ENCODE measurements at regions not wholly inside any gene's neighbourhood (a gene's known extent, or its start where the extent isn't known, plus 50 kb on each side); places are given as distances from the start of the nearest gene placed in this dataset.

DNA sequence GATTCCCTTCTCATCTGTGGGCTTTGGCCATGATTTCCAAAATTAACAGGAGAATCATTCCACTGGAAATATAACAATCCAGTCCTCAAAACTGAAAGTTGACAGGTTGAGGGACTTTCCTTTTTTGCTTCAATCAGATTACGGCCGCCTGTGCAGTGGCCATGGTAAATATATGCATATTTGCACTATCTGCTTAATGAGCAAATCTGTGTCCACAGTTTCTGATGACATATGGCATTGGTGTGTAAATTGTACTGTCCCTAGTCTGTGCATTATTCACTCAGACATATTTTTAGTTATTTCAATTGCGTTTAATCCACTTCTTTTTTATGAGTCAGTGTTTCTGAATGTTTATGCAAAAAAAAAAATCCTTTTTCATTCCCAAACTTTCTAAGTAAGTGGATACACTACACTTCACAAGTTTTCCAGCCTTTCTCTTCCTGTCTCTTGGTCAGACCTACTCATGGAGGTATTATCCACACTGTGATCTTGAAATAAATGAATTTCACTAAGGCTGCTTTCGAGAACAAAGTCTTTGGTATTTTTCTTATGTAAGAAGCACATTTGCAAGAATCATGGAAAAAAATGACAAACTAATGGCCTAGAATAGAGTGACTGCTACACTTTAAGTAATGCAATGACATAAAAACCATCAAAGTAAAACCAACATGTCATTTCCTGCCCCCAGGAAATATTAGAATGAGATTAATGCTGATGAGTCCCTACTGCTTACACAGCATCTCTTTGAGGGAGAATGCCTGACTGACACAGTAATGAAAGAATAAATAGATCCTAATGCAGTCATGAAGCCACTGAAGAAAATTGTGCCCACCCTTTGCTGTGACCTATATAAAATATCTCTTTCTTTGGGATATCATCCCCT, 76.4 kb upstream of the MTNR1B start:
- no peak overlapping the region for H3K9ac ChIP-seq (ENCODE audit: low read depth in 1 of 2, low read length in 2 of 2)
- no peak for DNase-seq (ENCODE audit: low spot score)
- H3K4me1 ChIP-seq (ENCODE audit: control insufficient read depth in 4 of 4, insufficient read depth in 4 of 4, low read length in 3 of 4): peaks cover 0 to 8% (median 2%) of the 10 kb centered on the region in 4 donors
- no peak for TF ChIP-seq FOXA1 (IDR thresholded peaks at IDR 0.05)
- no peak for TF ChIP-seq RXRA (IDR thresholded peaks at IDR 0.05)
- TF ChIP-seq NR2F2 (IDR thresholded peaks at IDR 0.05): no peak
- no peak for TF ChIP-seq EGR1 (IDR thresholded peaks at IDR 0.05; ENCODE audit: low read depth in 2 of 2)
- no peak for TF ChIP-seq RAD21 (IDR thresholded peaks at IDR 0.05)
- no peak for TF ChIP-seq HNF4G (IDR thresholded peaks at IDR 0.05)
- TF ChIP-seq SP1 (IDR thresholded peaks at IDR 0.05): no peak
- no peak for TF ChIP-seq GABPA (IDR thresholded peaks at IDR 0.05 in 1 of 2, conservative IDR thresholded peaks at IDR 0.05 in 1 of 2)
- no peak for TF ChIP-seq YY1 (IDR thresholded peaks at IDR 0.05)
- TF ChIP-seq, protein P1, sequence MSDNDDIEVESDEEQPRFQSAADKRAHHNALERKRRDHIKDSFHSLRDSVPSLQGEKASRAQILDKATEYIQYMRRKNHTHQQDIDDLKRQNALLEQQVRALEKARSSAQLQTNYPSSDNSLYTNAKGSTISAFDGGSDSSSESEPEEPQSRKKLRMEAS (IDR thresholded peaks at IDR 0.05): no peak
- TF ChIP-seq, protein P2, sequence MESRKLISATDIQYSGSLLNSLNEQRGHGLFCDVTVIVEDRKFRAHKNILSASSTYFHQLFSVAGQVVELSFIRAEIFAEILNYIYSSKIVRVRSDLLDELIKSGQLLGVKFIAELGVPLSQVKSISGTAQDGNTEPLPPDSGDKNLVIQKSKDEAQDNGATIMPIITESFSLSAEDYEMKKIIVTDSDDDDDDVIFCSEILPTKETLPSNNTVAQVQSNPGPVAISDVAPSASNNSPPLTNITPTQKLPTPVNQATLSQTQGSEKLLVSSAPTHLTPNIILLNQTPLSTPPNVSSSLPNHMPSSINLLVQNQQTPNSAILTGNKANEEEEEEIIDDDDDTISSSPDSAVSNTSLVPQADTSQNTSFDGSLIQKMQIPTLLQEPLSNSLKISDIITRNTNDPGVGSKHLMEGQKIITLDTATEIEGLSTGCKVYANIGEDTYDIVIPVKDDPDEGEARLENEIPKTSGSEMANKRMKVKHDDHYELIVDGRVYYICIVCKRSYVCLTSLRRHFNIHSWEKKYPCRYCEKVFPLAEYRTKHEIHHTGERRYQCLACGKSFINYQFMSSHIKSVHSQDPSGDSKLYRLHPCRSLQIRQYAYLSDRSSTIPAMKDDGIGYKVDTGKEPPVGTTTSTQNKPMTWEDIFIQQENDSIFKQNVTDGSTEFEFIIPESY (IDR thresholded peaks at IDR 0.05): no peak
- no peak for TF ChIP-seq TAF1 (conservative IDR thresholded peaks at IDR 0.05)
- TF ChIP-seq, protein P3, sequence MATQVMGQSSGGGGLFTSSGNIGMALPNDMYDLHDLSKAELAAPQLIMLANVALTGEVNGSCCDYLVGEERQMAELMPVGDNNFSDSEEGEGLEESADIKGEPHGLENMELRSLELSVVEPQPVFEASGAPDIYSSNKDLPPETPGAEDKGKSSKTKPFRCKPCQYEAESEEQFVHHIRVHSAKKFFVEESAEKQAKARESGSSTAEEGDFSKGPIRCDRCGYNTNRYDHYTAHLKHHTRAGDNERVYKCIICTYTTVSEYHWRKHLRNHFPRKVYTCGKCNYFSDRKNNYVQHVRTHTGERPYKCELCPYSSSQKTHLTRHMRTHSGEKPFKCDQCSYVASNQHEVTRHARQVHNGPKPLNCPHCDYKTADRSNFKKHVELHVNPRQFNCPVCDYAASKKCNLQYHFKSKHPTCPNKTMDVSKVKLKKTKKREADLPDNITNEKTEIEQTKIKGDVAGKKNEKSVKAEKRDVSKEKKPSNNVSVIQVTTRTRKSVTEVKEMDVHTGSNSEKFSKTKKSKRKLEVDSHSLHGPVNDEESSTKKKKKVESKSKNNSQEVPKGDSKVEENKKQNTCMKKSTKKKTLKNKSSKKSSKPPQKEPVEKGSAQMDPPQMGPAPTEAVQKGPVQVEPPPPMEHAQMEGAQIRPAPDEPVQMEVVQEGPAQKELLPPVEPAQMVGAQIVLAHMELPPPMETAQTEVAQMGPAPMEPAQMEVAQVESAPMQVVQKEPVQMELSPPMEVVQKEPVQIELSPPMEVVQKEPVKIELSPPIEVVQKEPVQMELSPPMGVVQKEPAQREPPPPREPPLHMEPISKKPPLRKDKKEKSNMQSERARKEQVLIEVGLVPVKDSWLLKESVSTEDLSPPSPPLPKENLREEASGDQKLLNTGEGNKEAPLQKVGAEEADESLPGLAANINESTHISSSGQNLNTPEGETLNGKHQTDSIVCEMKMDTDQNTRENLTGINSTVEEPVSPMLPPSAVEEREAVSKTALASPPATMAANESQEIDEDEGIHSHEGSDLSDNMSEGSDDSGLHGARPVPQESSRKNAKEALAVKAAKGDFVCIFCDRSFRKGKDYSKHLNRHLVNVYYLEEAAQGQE (IDR thresholded peaks at IDR 0.05): no peak
- TF ChIP-seq, protein P4, sequence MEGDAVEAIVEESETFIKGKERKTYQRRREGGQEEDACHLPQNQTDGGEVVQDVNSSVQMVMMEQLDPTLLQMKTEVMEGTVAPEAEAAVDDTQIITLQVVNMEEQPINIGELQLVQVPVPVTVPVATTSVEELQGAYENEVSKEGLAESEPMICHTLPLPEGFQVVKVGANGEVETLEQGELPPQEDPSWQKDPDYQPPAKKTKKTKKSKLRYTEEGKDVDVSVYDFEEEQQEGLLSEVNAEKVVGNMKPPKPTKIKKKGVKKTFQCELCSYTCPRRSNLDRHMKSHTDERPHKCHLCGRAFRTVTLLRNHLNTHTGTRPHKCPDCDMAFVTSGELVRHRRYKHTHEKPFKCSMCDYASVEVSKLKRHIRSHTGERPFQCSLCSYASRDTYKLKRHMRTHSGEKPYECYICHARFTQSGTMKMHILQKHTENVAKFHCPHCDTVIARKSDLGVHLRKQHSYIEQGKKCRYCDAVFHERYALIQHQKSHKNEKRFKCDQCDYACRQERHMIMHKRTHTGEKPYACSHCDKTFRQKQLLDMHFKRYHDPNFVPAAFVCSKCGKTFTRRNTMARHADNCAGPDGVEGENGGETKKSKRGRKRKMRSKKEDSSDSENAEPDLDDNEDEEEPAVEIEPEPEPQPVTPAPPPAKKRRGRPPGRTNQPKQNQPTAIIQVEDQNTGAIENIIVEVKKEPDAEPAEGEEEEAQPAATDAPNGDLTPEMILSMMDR (IDR thresholded peaks at IDR 0.05; ENCODE audit: low read depth, low read length, missing input control): no peak
- TF ChIP-seq, protein P5, sequence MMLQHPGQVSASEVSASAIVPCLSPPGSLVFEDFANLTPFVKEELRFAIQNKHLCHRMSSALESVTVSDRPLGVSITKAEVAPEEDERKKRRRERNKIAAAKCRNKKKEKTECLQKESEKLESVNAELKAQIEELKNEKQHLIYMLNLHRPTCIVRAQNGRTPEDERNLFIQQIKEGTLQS (IDR thresholded peaks at IDR 0.05): no peak
- TF ChIP-seq HNF4A (conservative IDR thresholded peaks at IDR 0.05): no peak
- no peak for TF ChIP-seq JUND (IDR thresholded peaks at IDR 0.05)
- no peak for TF ChIP-seq FOXA2 (IDR thresholded peaks at IDR 0.05)
- no peaks in the 10 kb centered on the region for H3K36me3 ChIP-seq (ENCODE audit: control insufficient read depth in 4 of 4, insufficient read depth in 3 of 4, low read depth in 1 of 4, low read length in 3 of 4)
- no peaks in the 10 kb centered on the region for H3K27me3 ChIP-seq (ENCODE audit: control insufficient read depth in 4 of 4, insufficient read depth in 4 of 4, low read length in 3 of 4)
- WGBS: 57% methylated on average over 4 of the region's 4 CpGs
- no peak overlapping the region for H3K4me3 ChIP-seq (ENCODE audit: low read depth in 1 of 3, low read length in 3 of 3)
- H3K27ac ChIP-seq (ENCODE audit: low read depth in 1 of 2, low read length in 2 of 2): no peak overlapping the region
- H3K9me3 ChIP-seq (ENCODE audit: control insufficient read depth in 4 of 4, low read length in 3 of 4): no peaks in the 10 kb centered on the region

Data from liver (tissue), 8 donors.